ENCODE measurements at regions not wholly inside any gene's neighbourhood (a gene's known extent, or its start where the extent isn't known, plus 50 kb on each side); places are given as distances from the start of the nearest gene placed in this dataset.

- ATAC-seq = no peak
- H3K4me3 ChIP-seq = no peak overlapping the region
- H3K9me3 ChIP-seq (replicated peaks; ENCODE audit: control insufficient read depth, insufficient read depth, low read depth, low read length) = no peaks in the 10 kb centered on the region
- peak in 1 of 4 experiments; percentile 6 for DNase-seq (ENCODE audit: extremely low read depth in 1 of 4, low spot score in 3 of 4)
- TF ChIP-seq MGA (IDR thresholded peaks at IDR 0.05) (no peak), ZNF41 (CRISPR knock-in tag; conservative IDR thresholded peaks at IDR 0.05) (no peak), MYBL2 (IDR thresholded peaks at IDR 0.05; ENCODE audit: low read depth) (no peak), MYBL2 (CRISPR knock-in tag; IDR thresholded peaks at IDR 0.05; ENCODE audit: borderline replicate concordance) (no peak), HNRNPLL (IDR thresholded peaks at IDR 0.05; ENCODE audit: low read depth, low read length, poor library complexity, severe bottlenecking) (no peak), YBX1 (IDR thresholded peaks at IDR 0.05) (no peak)
- H3K9ac ChIP-seq (ENCODE audit: insufficient read depth in 1 of 2, low read depth in 2 of 2, low read length in 2 of 2) = no peak overlapping the region
- in situ Hi-C loops (cut with MboI) = no loop called here
- H2AFZ ChIP-seq (ENCODE audit: low read depth, low read length) = no peak overlapping the region
- FAIRE-seq = no peak
- CTCF ChIA-PET (ENCODE audit: low intra/inter-chr PET ratio) = no interaction called here
- H4K20me1 ChIP-seq (replicated peaks; ENCODE audit: control insufficient read depth, insufficient read depth, low read length) = peaks cover 9% of the 10 kb centered on the region; the same call in 1 of the 2 replicates
- H3K27ac ChIP-seq (ENCODE audit: extremely low read depth, low read depth, low read length) = no peak overlapping the region
- intact Hi-C loops (cut with micrococcal nuclease) = no loop called here
- H3K79me2 ChIP-seq (ENCODE audit: control insufficient read depth, insufficient read depth, low read length) = no peaks in the 10 kb centered on the region
- peaks cover 0 to 6% of the 10 kb centered on the region in 2 experiments; a peak in 1 of 5 replicates for H3K4me1 ChIP-seq (replicated peaks in 1 of 2; ENCODE audit: control insufficient read depth in 2 of 2, insufficient read depth in 2 of 2, low read length in 2 of 2)
- POLR2A ChIA-PET = interaction anchor here (1.0 kb wide), 1 partner anchor 31 kb away, joined by 3 read pairs; no protein-coding TSS in a partner anchor
- 1% methylated on average over 6 of the region's 6 CpGs for WGBS (ENCODE audit: insufficient coverage, low coverage, missing lambda C conversion rate)
- peaks cover 27 to 84% of the 10 kb centered on the region in 2 experiments for H3K27me3 ChIP-seq (ENCODE audit: control insufficient read depth in 2 of 2, insufficient read depth in 2 of 2, low read length in 2 of 2)
- no peaks in the 10 kb centered on the region for H3K36me3 ChIP-seq (ENCODE audit: control insufficient read depth, insufficient read depth, low read length)
- H3K9me1 ChIP-seq (ENCODE audit: control insufficient read depth, insufficient read depth, low read length) = no peaks in the 10 kb centered on the region
- no peak overlapping the region for H3K4me2 ChIP-seq (ENCODE audit: insufficient read depth, low read length)
- BruUV-seq (replicated peaks) = no TSS peak
These were observed 75.7 kb downstream of the DACT2 start for GRCh38 chr6:168243812-168244376.
